ENCODE measurements at regions not wholly inside any gene's neighbourhood (a gene's known extent, or its start where the extent isn't known, plus 50 kb on each side); places are given as distances from the start of the nearest gene placed in this dataset.

GRCh38 chr1:182295697-182296096, 95.9 kb downstream of the GLUL start:
- TF ChIP-seq, protein P1, sequence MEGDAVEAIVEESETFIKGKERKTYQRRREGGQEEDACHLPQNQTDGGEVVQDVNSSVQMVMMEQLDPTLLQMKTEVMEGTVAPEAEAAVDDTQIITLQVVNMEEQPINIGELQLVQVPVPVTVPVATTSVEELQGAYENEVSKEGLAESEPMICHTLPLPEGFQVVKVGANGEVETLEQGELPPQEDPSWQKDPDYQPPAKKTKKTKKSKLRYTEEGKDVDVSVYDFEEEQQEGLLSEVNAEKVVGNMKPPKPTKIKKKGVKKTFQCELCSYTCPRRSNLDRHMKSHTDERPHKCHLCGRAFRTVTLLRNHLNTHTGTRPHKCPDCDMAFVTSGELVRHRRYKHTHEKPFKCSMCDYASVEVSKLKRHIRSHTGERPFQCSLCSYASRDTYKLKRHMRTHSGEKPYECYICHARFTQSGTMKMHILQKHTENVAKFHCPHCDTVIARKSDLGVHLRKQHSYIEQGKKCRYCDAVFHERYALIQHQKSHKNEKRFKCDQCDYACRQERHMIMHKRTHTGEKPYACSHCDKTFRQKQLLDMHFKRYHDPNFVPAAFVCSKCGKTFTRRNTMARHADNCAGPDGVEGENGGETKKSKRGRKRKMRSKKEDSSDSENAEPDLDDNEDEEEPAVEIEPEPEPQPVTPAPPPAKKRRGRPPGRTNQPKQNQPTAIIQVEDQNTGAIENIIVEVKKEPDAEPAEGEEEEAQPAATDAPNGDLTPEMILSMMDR (IDR thresholded peaks at IDR 0.05), result no peak
- TF ChIP-seq POLR2AphosphoS5 (IDR thresholded peaks at IDR 0.05) (no peak), POLR2A (IDR thresholded peaks at IDR 0.05) (no peak)
